ENCODE measurements at regions not wholly inside any gene's neighbourhood (a gene's known extent, or its start where the extent isn't known, plus 50 kb on each side); places are given as distances from the start of the nearest gene placed in this dataset.

- POLR2A ChIA-PET (ENCODE audit: unreplicated experiment), result no interaction called here
- no peaks in the 10 kb centered on the region for H3K9me1 ChIP-seq (ENCODE audit: insufficient read depth, low read length)
- TF ChIP-seq MAZ (IDR thresholded peaks at IDR 0.05; ENCODE audit: borderline replicate concordance, low read depth, low read length) (no peak), CEBPB (IDR thresholded peaks at IDR 0.05; ENCODE audit: low read depth, low read length) (peak; percentile 58; the same call in 1 of the 2 replicates), RCOR1 (IDR thresholded peaks at IDR 0.05; ENCODE audit: insufficient replicate concordance, low read length) (no peak), ELK1 (IDR thresholded peaks at IDR 0.05; ENCODE audit: borderline replicate concordance, low read depth, low read length) (no peak)
- no peak overlapping the region for H2AK5ac ChIP-seq (ENCODE audit: low read depth, low read length)
- H3K4me1 ChIP-seq (ENCODE audit: control insufficient read depth, insufficient read depth, low read length), result no peaks in the 10 kb centered on the region
- H3K56ac ChIP-seq (ENCODE audit: extremely low read depth, insufficient read depth, low read length), result no peak overlapping the region
- H3K4me2 ChIP-seq (ENCODE audit: low read depth, low read length), result no peak overlapping the region
- H3K36me3 ChIP-seq (ENCODE audit: control insufficient read depth, insufficient read depth, low read length), result no peaks in the 10 kb centered on the region
- no peak overlapping the region for H3K4me3 ChIP-seq (ENCODE audit: insufficient read depth, low read depth, low read length)
- H2BK5ac ChIP-seq (ENCODE audit: low read depth, low read length, poor library complexity, severe bottlenecking), result no peak overlapping the region
- dilution Hi-C loops (cut with HindIII; ENCODE audit: low sequenced_read_pairs, unreplicated experiment), result no loop called here
- DNase-seq (peak; percentile 77), ATAC-seq (ENCODE audit: low read depth) (no peak; the same call in 1 of the 2 replicates)
- no peak overlapping the region for H3K23ac ChIP-seq (ENCODE audit: low read depth, low read length)
- H3K18ac ChIP-seq (ENCODE audit: low read depth, low read length), result 0 out of 2 replicates have a peak overlapping the region, but pooled peaks have one; percentile 8
- no peak overlapping the region for H2BK120ac ChIP-seq (ENCODE audit: low read depth, low read length)
- H3K27ac ChIP-seq (ENCODE audit: insufficient read depth, low read length), result no peak overlapping the region
- no peak overlapping the region for H3K9ac ChIP-seq (ENCODE audit: low read depth, low read length)
- H2AFZ ChIP-seq (replicated peaks; ENCODE audit: low read length, poor library complexity), result no peak overlapping the region
- no peaks in the 10 kb centered on the region for H3K79me1 ChIP-seq (ENCODE audit: low read depth in 1 of 2, low read length in 2 of 2)
- no peaks in the 10 kb centered on the region for H3K27me3 ChIP-seq (ENCODE audit: control insufficient read depth, insufficient read depth, low read length)
- in situ Hi-C loops (cut with MboI; ENCODE audit: low sequenced_read_pairs), result no loop called here
- CTCF ChIA-PET, result interaction anchor here (0.7 to 1.1 kb wide), 2 partner anchors 9 to 1089 kb away, joined by 3 read pairs; no protein-coding TSS in a partner anchor
- H2BK15ac ChIP-seq (ENCODE audit: low read depth, low read length), result no peak overlapping the region
- intact Hi-C loops (cut with micrococcal nuclease), result no loop called here
- H4K91ac ChIP-seq (ENCODE audit: insufficient read depth, low read depth, low read length), result no peak overlapping the region
- no peak overlapping the region for H3K4ac ChIP-seq (ENCODE audit: low read depth, low read length)
- no peak overlapping the region for H3K14ac ChIP-seq (replicated peaks; ENCODE audit: low read depth, low read length)
- H2AK9ac ChIP-seq (replicated peaks; ENCODE audit: low read depth, low read length, poor library complexity), result no peak overlapping the region
- BruUV-seq (replicated peaks), result no TSS peak
- no peaks in the 10 kb centered on the region for H4K20me1 ChIP-seq (ENCODE audit: insufficient read depth, low read length)
- no peak overlapping the region for H2BK20ac ChIP-seq (ENCODE audit: low read depth, low read length)
- no peak overlapping the region for H4K5ac ChIP-seq (ENCODE audit: low read depth, low read length)
- no peaks in the 10 kb centered on the region for H3K9me3 ChIP-seq (ENCODE audit: control insufficient read depth, insufficient read depth, low read length)
- H4K8ac ChIP-seq (ENCODE audit: low read depth in 2 of 2, low read length in 2 of 2), result no peak overlapping the region
Observed at GRCh38 chr5:98713027-98713426, 60.4 kb upstream of the RGMB start.
